Stomach smooth muscle (tissue), 2 donors: ENCODE measurements at regions not wholly inside any gene's neighbourhood (a gene's known extent, or its start where the extent isn't known, plus 50 kb on each side); places are given as distances from the start of the nearest gene placed in this dataset.

Experiments used
- H3K27ac ChIP-seq: one replicate; pipeline ENCODE4 v1.7.0; 2013; ENCODE audit warnings: mild to moderate bottlenecking, low read length, inconsistent platforms
- H3K27me3 ChIP-seq, 2 donors: one replicate each; pipeline ENCODE4 v1.7.0; 2013; ENCODE audit warnings: low read length in 2 of 2; ENCODE audit not compliant: insufficient read depth in 2 of 2, control insufficient read depth in 1 of 2
- H3K36me3 ChIP-seq, 2 donors: one replicate each; pipeline ENCODE4 v1.7.0; 2013; ENCODE audit warnings: low read length in 2 of 2; ENCODE audit not compliant: control insufficient read depth in 2 of 2, insufficient read depth in 2 of 2
- H3K4me1 ChIP-seq: one replicate; pipeline ENCODE4 v1.7.0; 2013; ENCODE audit warnings: low read length; ENCODE audit not compliant: control insufficient read depth, insufficient read depth
- H3K4me3 ChIP-seq, 2 donors: one replicate each; pipeline ENCODE4 v1.7.0; 2013; ENCODE audit warnings: low read length in 2 of 2
- H3K9ac ChIP-seq, 2 donors: one replicate each; pipeline ENCODE4 v1.7.0; 2013; ENCODE audit warnings: low read length in 2 of 2, mild to moderate bottlenecking in 1 of 2
- H3K9me3 ChIP-seq, 2 donors: one replicate each; pipeline ENCODE4 v1.7.0; 2013; ENCODE audit warnings: low read length in 2 of 2; ENCODE audit not compliant: control insufficient read depth in 2 of 2
- donor health status: healthy.
- donor health status: Pancreatic carcinoma.

DNA sequence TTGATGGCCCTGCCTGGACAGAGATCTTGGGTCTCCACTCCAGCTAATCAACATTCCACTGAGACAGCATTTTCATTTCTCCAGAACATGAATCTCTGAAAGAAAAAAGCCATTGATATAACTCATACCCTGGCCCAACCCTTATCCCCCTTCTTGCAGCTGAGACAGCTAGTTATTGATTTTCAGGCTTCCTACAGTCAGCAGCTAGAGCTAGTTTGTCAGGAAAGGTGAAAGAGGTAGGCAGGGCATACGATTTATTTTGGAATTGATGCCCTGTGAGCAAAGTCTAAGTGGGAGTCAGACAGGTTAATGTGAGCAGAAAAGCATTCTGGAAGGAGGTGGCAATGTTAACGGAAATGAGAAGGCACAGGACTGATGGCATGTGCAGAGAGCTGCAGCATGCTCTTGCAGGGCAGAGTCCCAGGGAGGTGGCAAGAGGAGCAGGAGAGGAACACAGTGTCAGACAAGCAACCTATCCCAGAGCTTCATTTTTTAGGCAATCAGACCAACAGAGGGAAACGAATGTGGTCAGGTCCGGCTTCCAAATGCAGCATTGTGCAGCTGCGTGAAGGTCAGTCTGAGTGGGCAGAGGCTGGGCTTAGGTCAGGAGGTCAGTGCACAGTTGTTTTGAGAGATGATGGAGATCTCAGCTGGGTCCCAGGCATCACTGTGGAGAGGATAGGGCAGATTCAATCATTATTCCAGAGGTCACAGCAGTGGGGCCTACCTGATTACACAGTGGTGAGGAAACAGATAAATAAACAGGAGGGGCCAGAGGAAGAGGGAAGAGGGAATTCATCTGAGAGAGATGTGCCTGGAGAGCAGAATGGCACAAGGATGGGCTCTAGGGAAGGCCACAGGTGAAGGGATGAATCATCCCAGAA is 134.8 kb downstream of the CMPK2 start:
- no peaks in the 10 kb centered on the region for H3K9me3 ChIP-seq
- H3K9ac ChIP-seq = no peak overlapping the region
- no peaks in the 10 kb centered on the region for H3K4me1 ChIP-seq
- no peaks in the 10 kb centered on the region for H3K36me3 ChIP-seq
- no peak overlapping the region for H3K27ac ChIP-seq
- H3K27me3 ChIP-seq = no peaks in the 10 kb centered on the region
- H3K4me3 ChIP-seq = no peak overlapping the region

DNA sequence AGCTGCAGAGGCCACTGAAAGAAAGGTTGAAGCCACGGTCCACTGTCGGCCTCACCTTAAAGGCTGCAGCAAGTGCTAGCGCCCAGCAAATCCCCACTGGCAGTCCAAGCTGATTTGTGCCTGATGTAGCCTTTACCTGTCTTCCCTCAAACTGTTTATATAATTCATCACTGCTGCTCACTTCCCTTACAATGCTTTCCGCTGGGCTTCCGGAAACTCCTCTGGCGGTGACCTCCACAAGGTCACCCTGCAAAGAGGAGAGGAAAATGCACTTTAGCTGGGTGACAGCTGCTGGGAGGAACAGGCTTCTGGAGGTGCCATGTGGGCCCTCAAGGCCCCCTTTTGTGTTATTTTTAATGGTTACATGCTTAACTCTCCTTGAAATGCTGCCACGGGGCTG is 126.2 kb downstream of the CMPK2 start:
- no peaks in the 10 kb centered on the region for H3K27me3 ChIP-seq
- H3K4me1 ChIP-seq = no peaks in the 10 kb centered on the region
- H3K9me3 ChIP-seq = no peaks in the 10 kb centered on the region
- no peak overlapping the region for H3K4me3 ChIP-seq
- no peaks in the 10 kb centered on the region for H3K36me3 ChIP-seq
- H3K9ac ChIP-seq = no peak overlapping the region
- no peak overlapping the region for H3K27ac ChIP-seq

DNA sequence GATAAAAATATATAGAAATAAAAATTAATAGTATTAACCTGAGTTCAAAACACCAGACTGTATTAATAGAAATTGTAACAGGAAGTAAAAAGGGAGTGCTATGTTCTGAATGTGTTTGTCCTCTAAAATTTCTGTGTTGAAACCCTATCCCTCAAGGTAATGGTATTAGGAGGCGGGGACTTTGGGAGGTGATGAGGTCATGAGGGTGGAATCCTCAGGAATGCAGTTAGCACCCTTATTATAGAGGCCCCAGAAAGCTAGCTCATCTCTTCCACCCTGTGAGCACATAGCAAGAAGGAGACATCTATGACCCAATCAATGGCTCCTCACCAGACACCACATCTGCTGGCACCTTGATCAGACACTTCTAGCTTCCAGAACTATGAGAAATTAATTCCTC is 124.5 kb downstream of the CMPK2 start:
- Histone ChIP-seq H3K9ac (no peak overlapping the region), H3K9me3 (no peaks in the 10 kb centered on the region), H3K4me1 (no peaks in the 10 kb centered on the region), H3K27ac (no peak overlapping the region), H3K36me3 (no peaks in the 10 kb centered on the region), H3K4me3 (no peak overlapping the region), H3K27me3 (no peaks in the 10 kb centered on the region)

DNA sequence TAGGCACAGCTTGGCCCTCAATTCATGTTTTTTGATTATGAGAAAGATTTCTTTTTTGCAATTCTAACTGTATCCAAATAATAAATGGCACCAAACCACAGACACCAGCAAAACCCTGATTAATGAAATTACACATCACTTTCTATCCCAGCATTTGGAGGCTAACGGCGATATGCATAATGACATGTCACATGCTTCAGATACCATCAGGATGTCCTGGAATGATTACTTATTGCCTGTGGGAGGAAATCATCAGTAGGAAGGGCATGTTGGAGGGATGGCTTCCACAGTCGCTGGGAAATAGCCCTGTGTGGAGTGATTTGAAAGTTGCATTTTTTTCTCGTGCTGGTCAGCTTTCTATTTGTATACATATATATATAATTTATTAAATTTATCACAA is 121.7 kb downstream of the CMPK2 start:
- peaks cover 0 to 2% of the 10 kb centered on the region in 2 donors for H3K27me3 ChIP-seq
- H3K36me3 ChIP-seq = no peaks in the 10 kb centered on the region
- no peak overlapping the region for H3K27ac ChIP-seq
- no peak overlapping the region for H3K9ac ChIP-seq
- no peaks in the 10 kb centered on the region for H3K4me1 ChIP-seq
- no peaks in the 10 kb centered on the region for H3K9me3 ChIP-seq
- H3K4me3 ChIP-seq = no peak overlapping the region

DNA sequence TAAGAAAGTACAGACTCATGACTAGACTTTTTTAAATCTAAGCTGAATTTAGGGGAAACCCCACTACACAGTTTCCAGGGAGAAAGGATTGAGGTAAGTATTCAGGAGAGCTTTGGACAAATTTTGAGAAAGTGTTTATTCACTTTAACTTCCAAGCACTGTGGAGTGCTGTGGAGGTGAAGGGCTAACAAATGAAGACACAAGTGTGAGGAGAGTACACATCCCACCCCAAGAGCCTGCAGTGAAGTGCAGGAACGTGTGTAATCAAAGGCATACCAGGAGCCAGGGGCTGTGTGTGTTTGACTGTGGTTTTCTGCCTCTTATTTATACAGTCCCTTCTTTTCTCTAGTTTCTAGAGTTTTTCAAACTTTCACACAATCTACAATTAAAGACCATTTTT is 118.3 kb downstream of the CMPK2 start:
- Histone ChIP-seq H3K4me1 (no peaks in the 10 kb centered on the region), H3K4me3 (no peak overlapping the region), H3K9ac (no peak overlapping the region), H3K9me3 (no peaks in the 10 kb centered on the region), H3K27me3 (peaks cover 0 to 2% of the 10 kb centered on the region in 2 donors), H3K27ac (no peak overlapping the region), H3K36me3 (no peaks in the 10 kb centered on the region)

DNA sequence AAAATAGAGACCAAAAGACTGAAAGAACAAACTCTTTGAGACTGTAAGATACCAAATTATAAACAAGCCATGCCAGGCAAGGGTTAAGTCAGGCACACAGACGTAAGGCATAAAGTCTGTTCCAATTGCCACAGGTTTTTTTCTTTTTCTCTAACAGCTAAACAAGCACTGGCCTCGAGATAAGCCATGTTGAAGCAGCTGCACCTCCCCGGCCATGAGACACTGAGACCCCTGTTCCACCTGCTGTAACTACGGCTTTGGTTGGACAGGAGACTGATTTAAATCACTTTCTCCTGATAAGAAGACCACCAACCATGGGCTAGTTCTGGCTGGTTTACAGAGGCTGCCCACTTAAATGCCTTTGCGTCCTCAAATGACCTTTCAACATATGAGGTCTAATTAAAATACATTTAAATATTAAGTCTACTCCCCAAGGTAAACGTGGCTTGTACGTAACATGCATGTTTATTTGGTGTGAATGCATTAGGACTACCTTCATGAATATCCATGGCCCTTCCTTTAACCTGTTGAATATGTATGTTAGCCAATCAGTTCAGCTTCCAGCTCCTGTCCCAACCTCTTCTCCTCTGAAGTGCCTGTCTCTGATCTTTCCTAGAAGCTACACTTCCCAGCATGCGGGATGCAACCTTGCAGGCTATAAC is 117.2 kb downstream of the CMPK2 start:
- peaks cover 0 to 2% of the 10 kb centered on the region in 2 donors for H3K27me3 ChIP-seq
- H3K4me1 ChIP-seq = no peaks in the 10 kb centered on the region
- no peaks in the 10 kb centered on the region for H3K9me3 ChIP-seq
- no peak overlapping the region for H3K9ac ChIP-seq
- H3K27ac ChIP-seq = no peak overlapping the region
- no peaks in the 10 kb centered on the region for H3K36me3 ChIP-seq
- H3K4me3 ChIP-seq = no peak overlapping the region

DNA sequence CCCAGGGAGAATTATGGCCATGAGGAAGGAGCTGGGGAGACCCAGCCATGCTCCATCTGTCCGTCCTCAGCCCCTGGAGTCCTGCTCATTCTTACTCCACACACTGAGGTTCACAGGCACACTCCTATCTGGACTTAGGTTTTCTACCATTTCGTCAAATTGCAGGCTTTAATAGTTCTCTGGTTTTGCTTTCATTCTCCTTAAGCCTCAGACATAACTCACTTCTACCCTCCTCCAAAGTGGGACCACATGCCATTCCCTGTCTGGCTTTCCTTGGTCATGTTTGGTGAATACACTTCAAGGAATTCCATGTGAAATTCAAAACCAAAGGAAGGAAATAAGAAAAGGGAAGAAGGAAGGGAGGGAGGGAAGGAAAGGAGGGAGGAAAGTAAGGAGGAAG is 115.7 kb downstream of the CMPK2 start:
- Histone ChIP-seq H3K9ac (no peak overlapping the region), H3K4me3 (no peak overlapping the region), H3K27me3 (peaks cover 0 to 2% of the 10 kb centered on the region in 2 donors), H3K9me3 (no peaks in the 10 kb centered on the region), H3K27ac (no peak overlapping the region), H3K4me1 (no peaks in the 10 kb centered on the region), H3K36me3 (no peaks in the 10 kb centered on the region)

DNA sequence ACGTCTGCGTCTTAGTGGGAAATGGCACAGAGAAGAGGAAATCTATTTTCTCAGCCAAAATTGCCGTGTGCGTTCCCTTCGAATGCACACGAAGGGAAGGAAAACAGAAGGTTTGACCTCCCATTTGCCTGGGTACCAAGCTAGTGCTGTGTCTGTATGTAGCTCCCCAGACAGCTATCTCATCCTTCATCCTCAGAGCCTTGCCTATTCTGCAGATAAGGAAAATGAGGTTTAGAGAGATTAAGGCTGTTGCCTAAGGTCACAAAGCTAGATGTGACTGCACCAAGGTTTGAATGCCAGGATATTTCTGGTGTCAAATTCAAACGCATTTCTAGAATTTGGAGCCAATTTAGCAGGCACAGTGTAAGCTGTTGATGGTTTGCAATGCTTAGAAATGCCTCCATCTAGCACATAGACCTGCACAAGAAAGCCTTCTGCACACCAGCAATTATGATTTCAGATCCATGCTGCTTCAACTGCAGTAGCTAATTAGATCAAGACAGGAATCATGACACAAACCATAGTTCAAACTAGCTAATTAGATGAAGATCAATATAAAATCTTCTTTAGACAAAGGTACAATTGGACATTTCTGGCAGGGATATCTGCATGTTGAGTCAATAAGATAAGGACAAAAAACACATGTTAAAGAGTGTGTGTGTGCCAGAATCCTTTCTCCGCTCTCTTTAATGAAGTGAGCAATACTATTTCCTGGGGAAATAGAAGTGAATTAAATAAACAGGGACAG is 115.1 kb downstream of the CMPK2 start:
- no peaks in the 10 kb centered on the region for H3K36me3 ChIP-seq
- no peak overlapping the region for H3K9ac ChIP-seq
- no peaks in the 10 kb centered on the region for H3K4me1 ChIP-seq
- peaks cover 0 to 2% of the 10 kb centered on the region in 2 donors for H3K27me3 ChIP-seq
- H3K4me3 ChIP-seq = no peak overlapping the region
- no peaks in the 10 kb centered on the region for H3K9me3 ChIP-seq
- H3K27ac ChIP-seq = no peak overlapping the region

DNA sequence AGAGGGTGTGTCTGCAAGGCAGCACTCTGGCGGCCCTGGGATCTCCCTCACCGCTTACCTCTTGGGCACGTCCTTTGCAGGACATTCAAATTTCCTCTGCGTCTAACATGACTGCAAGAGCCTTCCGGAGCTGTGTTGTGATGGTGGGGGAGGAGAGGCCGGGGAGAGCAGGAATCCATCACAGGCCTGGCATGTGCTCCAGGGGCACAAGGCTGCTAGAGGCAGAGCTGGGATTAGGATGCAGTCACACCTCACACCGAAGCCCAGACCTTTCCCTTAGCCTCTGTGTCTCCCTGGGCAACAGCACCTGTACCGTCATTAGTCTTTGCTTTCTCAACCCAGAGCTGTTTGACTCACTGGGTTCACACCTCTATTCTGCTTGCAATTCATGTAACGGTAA is 111.3 kb downstream of the CMPK2 start:
- H3K27ac ChIP-seq = no peak overlapping the region
- H3K4me3 ChIP-seq = no peak overlapping the region
- H3K27me3 ChIP-seq = no peaks in the 10 kb centered on the region
- H3K9me3 ChIP-seq = no peaks in the 10 kb centered on the region
- H3K4me1 ChIP-seq = no peaks in the 10 kb centered on the region
- H3K9ac ChIP-seq = no peak overlapping the region
- H3K36me3 ChIP-seq = no peaks in the 10 kb centered on the region

DNA sequence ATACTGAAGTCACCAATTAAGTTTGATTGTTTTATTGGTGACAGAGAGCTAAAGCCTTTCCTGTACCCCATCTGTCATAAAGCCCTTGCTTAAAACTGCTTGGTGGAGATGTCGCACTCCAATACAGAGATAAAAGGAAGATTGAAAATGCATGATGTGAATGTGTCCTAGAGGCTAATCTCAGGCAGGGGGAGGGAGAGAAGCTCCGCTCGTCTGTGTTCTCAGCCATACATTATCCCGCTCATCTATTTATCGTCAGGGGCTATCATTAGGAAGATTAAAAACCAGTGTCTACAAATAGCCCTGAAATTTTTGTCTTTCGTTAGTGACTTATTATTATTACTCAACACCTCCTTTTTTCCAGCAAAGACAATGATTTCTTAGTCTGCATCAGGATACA is 110.3 kb downstream of the CMPK2 start:
- Histone ChIP-seq H3K4me1 (no peaks in the 10 kb centered on the region), H3K9ac (no peak overlapping the region), H3K27me3 (peaks cover 0 to 2% of the 10 kb centered on the region in 2 donors), H3K27ac (no peak overlapping the region), H3K9me3 (no peaks in the 10 kb centered on the region), H3K4me3 (no peak overlapping the region), H3K36me3 (no peaks in the 10 kb centered on the region)
